Activated CD4-positive, alpha-beta memory T cell treated with anti-CD3 and anti-CD28 coated beads for 36 hours (primary cell): ENCODE measurements at regions not wholly inside any gene's neighbourhood (a gene's known extent, or its start where the extent isn't known, plus 50 kb on each side); places are given as distances from the start of the nearest gene placed in this dataset.
"Not testable (repeated sequence)": the region's sequence is repeated elsewhere in the genome, so short reads cannot be mapped to it uniquely, and the experiment has no call there.

Experiments
- CTCF ChIA-PET: fragments of 350-600 bp; sonication (Branson Sonifier 250); formaldehyde crosslinking; loops from one replicate; lab custom pipeline; 2021; ENCODE audit warnings: antibody characterized with exemption, inconsistent platforms; lab: Charles Lee
- POLR2A ChIA-PET: fragments of 350-600 bp; sonication (Branson Sonifier 250); formaldehyde crosslinking; loops from one replicate; lab custom pipeline; 2021; ENCODE audit warnings: antibody characterized with exemption; lab: Charles Lee
- DNase-seq: peaks from one replicate; pipeline ENCODE4 v3.0.0-alpha.2; 2020
- H3K27ac Mint-ChIP-seq: one replicate; pipeline ENCODE4 v1.8.0; 2021; ENCODE audit warnings: mixed read lengths
- H3K27me3 Mint-ChIP-seq: one replicate; pipeline ENCODE4 v1.8.0; 2021; ENCODE audit warnings: mixed read lengths
- H3K36me3 Mint-ChIP-seq: one replicate; pipeline ENCODE4 v1.8.0; 2021; ENCODE audit warnings: mixed read lengths
- H3K4me1 Mint-ChIP-seq: one replicate; pipeline ENCODE4 v1.8.0; 2021; ENCODE audit warnings: low read depth, mixed read lengths
- H3K4me3 Mint-ChIP-seq: one replicate; pipeline ENCODE4 v1.8.0; 2021; ENCODE audit warnings: mild to moderate bottlenecking, mixed read lengths
- H3K9me3 Mint-ChIP-seq: one replicate; pipeline ENCODE4 v1.8.0; 2021; ENCODE audit warnings: mixed read lengths
- intact Hi-C: fragments of 100-400 bp; cut with micrococcal nuclease; formaldehyde crosslinking; loops from one replicate; pipeline ENCODE4 v1.15.1; 2023

- no peaks in the 10 kb centered on the region for H3K4me1 Mint-ChIP-seq
- DNase-seq, result no peak
- intact Hi-C loops, result no loop called here
- H3K4me3 Mint-ChIP-seq, result no peak overlapping the region
- ChIA-PET CTCF (no interaction called here), POLR2A (no interaction called here)
- H3K36me3 Mint-ChIP-seq, result no peaks in the 10 kb centered on the region
- H3K9me3 Mint-ChIP-seq, result no peaks in the 10 kb centered on the region
- no peak overlapping the region for H3K27ac Mint-ChIP-seq
- no peaks in the 10 kb centered on the region for H3K27me3 Mint-ChIP-seq
Observed at GRCh38 chr6:76764057-76764456, 691.6 kb upstream of the IMPG1 start.

- Mint-ChIP-seq H3K9me3 (peaks cover 6% of the 10 kb centered on the region), H3K27ac (no peak overlapping the region), H3K4me3 (no peak overlapping the region), H3K36me3 (no peaks in the 10 kb centered on the region), H3K4me1 (no peaks in the 10 kb centered on the region), H3K27me3 (no peaks in the 10 kb centered on the region)
- no peak for DNase-seq
- ChIA-PET CTCF (no interaction called here), POLR2A (no interaction called here)
- intact Hi-C loops, result no loop called here
Observed at GRCh38 chr6:76752841-76753240, 680.4 kb upstream of the IMPG1 start.

DNA sequence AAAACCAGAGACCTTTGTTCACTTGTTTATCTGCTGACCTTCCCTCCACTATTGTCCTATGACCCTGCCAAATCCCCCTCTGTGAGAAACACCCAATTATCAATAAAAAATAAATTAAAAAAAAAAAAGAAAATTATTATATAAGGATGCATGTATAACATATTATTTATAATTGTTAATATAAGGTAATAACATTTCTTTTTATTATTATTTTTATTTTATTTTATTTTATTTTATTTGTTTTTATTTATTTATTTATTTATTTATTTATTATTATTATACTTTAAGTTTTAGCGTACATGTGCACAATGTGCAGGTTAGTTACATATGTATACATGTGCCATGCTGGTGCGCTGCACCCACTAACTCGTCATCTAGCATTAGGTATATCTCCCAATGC is 672.9 kb upstream of the IMPG1 start:
- H3K27ac Mint-ChIP-seq, H3K4me3 Mint-ChIP-seq, intact Hi-C loops, H3K4me1 Mint-ChIP-seq, DNase-seq, H3K27me3 Mint-ChIP-seq, POLR2A ChIA-PET, H3K36me3 Mint-ChIP-seq, CTCF ChIA-PET, H3K9me3 Mint-ChIP-seq: not testable (repeated sequence)

GRCh38 chr6:76744151-76744720 is 671.8 kb upstream of the IMPG1 start:
- H3K4me1 Mint-ChIP-seq, H3K9me3 Mint-ChIP-seq, intact Hi-C loops, POLR2A ChIA-PET, H3K27ac Mint-ChIP-seq, H3K36me3 Mint-ChIP-seq, H3K27me3 Mint-ChIP-seq, CTCF ChIA-PET, DNase-seq, H3K4me3 Mint-ChIP-seq: not testable (repeated sequence)

- Mint-ChIP-seq H3K9me3 (no peaks in the 10 kb centered on the region), H3K36me3 (no peaks in the 10 kb centered on the region), H3K4me3 (no peak overlapping the region), H3K27me3 (no peaks in the 10 kb centered on the region), H3K4me1 (no peaks in the 10 kb centered on the region), H3K27ac (no peak overlapping the region)
- intact Hi-C loops, result no loop called here
- no peak for DNase-seq
- ChIA-PET CTCF (no interaction called here), POLR2A (no interaction called here)
Observed at GRCh38 chr6:76742919-76743318, 670.5 kb upstream of the IMPG1 start.

DNA sequence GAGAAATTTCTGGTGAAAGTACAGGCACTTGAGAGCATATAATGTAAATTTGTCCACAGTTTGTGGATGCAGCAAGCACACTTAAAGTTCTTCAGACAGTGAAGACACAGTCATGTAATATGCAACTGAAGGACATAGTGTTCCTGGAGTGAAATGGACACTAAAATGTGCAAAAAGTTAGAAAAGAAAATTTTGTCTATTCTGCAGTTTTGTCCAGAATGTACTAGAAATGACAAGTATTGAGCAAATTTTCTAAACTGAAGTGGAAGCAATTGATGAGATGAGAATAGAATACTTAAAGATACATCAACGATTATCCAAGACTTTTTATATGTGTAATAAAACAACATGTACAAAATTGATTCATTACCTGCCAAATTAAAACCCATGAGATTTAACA is 647.0 kb upstream of the IMPG1 start:
- Mint-ChIP-seq H3K36me3 (no peaks in the 10 kb centered on the region), H3K9me3 (no peaks in the 10 kb centered on the region), H3K4me3 (no peak overlapping the region), H3K4me1 (no peaks in the 10 kb centered on the region), H3K27ac (no peak overlapping the region), H3K27me3 (no peaks in the 10 kb centered on the region)
- ChIA-PET POLR2A (no interaction called here), CTCF (no interaction called here)
- DNase-seq, result no peak
- intact Hi-C loops, result no loop called here

DNA sequence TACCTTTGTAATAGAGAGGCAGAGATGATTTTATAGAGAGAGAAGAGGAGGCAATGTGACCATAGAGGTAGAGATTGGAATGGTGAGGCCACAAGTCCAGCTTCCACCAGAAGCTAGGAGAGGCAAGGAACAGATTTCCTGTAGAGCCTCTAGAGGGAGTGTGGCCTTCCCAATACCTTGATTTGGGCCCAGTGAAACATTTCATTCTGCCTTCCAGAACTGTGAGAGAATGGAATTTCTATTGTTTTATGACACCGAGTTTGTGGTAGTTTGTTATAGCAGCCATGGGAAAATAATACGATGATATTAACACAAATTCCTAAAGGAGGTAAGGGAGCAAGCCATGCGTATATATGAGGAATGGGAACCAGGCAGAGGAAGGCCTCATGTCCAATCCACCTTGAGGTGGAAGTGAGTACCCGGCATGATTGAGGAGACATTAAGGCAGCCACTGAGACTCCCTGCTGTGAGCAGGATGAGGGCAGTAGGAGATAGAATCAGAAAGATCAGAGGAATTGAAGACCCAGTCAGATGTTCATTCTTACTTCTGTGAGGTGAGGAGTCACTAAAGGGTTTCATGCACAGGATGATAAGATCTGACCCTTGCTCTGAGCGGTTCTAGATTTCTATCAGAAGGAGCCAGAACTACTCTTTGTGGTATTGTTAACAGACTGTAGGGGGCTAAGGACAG is 636.3 kb upstream of the IMPG1 start:
- Mint-ChIP-seq H3K4me1 (no peaks in the 10 kb centered on the region), H3K36me3 (no peaks in the 10 kb centered on the region), H3K4me3 (no peak overlapping the region), H3K27ac (no peak overlapping the region), H3K27me3 (no peaks in the 10 kb centered on the region), H3K9me3 (no peaks in the 10 kb centered on the region)
- intact Hi-C loops, result no loop called here
- no peak for DNase-seq
- ChIA-PET POLR2A (no interaction called here), CTCF (no interaction called here)

DNA sequence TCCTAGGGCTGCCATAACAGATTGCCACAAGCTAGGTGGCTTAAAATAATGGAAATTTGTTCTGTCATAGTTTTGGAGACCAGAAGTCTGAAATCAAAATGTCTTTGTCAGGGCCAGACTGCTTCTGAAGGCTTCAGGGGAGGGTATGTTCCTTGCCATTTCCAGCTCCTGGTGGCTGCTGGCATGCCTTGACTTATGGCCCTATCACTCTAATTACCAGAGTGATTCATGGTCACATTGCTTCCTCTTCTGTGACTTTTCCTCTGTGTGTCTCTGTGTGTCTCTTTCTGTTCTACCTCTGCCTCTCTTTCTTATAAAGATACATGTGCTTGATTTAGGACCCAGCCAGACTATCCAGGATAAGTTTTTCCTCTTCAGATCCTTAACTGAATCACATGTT is 635.2 kb upstream of the IMPG1 start:
- Mint-ChIP-seq H3K4me3 (no peak overlapping the region), H3K27me3 (no peaks in the 10 kb centered on the region), H3K36me3 (no peaks in the 10 kb centered on the region), H3K27ac (no peak overlapping the region), H3K9me3 (no peaks in the 10 kb centered on the region), H3K4me1 (no peaks in the 10 kb centered on the region)
- ChIA-PET CTCF (no interaction called here), POLR2A (no interaction called here)
- no peak for DNase-seq
- intact Hi-C loops, result no loop called here

- no peaks in the 10 kb centered on the region for H3K27me3 Mint-ChIP-seq
- no peak overlapping the region for H3K4me3 Mint-ChIP-seq
- no peak overlapping the region for H3K27ac Mint-ChIP-seq
- no peaks in the 10 kb centered on the region for H3K36me3 Mint-ChIP-seq
- no peak for DNase-seq
- intact Hi-C loops, result no loop called here
- peaks cover under 1% of the 10 kb centered on the region for H3K9me3 Mint-ChIP-seq
- ChIA-PET POLR2A (no interaction called here), CTCF (no interaction called here)
- no peaks in the 10 kb centered on the region for H3K4me1 Mint-ChIP-seq
Observed at GRCh38 chr6:76706631-76707030, 634.2 kb upstream of the IMPG1 start.

DNA sequence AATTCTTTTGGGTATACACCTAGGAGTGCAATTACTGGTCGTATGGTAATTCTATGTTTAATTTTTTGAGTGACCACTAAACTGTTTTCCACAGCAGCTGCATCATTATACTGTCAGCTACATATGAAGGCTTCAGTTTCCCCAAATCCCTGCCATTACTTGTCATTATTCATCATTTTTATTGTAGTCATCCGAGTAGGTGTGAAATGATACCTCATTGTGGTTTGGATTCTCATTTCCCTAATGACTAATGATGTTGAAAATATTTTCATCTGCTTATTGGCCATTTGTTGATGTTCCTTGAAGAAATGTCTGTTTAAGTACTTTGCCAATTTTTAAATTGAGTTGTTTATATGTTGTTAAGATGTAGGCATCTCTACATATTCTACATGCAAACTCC is 633.6 kb upstream of the IMPG1 start:
- ChIA-PET POLR2A (no interaction called here), CTCF (no interaction called here)
- H3K9me3 Mint-ChIP-seq, result peaks cover 2% of the 10 kb centered on the region
- H3K36me3 Mint-ChIP-seq, result no peaks in the 10 kb centered on the region
- no peak overlapping the region for H3K4me3 Mint-ChIP-seq
- H3K4me1 Mint-ChIP-seq, result no peaks in the 10 kb centered on the region
- intact Hi-C loops, result no loop called here
- DNase-seq, result no peak
- no peaks in the 10 kb centered on the region for H3K27me3 Mint-ChIP-seq
- H3K27ac Mint-ChIP-seq, result no peak overlapping the region

GRCh38 chr6:76703786-76704185 is 631.3 kb upstream of the IMPG1 start:
- intact Hi-C loops, result no loop called here
- no peak for DNase-seq
- H3K4me3 Mint-ChIP-seq, result no peak overlapping the region
- H3K4me1 Mint-ChIP-seq, result no peaks in the 10 kb centered on the region
- peaks cover 2% of the 10 kb centered on the region for H3K9me3 Mint-ChIP-seq
- H3K36me3 Mint-ChIP-seq, result no peaks in the 10 kb centered on the region
- no peaks in the 10 kb centered on the region for H3K27me3 Mint-ChIP-seq
- H3K27ac Mint-ChIP-seq, result no peak overlapping the region
- POLR2A ChIA-PET, result no interaction called here
- CTCF ChIA-PET, result no interaction called here

DNA sequence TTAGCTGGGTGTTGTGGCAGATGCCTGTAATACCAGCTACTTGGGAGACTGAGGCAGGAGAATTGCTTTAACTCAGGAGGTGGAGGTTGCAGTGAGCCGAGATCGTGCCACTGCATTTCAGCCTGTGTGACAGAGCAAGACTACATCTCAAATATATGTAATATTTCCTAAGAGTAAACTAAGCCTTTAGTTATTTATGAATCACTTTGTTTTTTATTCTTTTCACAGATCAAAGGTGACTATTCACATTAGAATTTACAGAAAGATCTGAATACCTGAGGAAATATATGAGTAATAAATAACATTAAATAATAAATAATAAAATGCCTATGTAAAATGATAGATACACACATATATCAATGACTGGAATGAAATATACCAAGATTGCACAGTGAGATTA is 630.8 kb upstream of the IMPG1 start:
- ChIA-PET POLR2A (no interaction called here), CTCF (no interaction called here)
- Mint-ChIP-seq H3K9me3 (peaks cover 2% of the 10 kb centered on the region), H3K4me3 (no peak overlapping the region), H3K27me3 (no peaks in the 10 kb centered on the region), H3K36me3 (no peaks in the 10 kb centered on the region), H3K27ac (no peak overlapping the region), H3K4me1 (no peaks in the 10 kb centered on the region)
- DNase-seq, result no peak
- intact Hi-C loops, result no loop called here

DNA sequence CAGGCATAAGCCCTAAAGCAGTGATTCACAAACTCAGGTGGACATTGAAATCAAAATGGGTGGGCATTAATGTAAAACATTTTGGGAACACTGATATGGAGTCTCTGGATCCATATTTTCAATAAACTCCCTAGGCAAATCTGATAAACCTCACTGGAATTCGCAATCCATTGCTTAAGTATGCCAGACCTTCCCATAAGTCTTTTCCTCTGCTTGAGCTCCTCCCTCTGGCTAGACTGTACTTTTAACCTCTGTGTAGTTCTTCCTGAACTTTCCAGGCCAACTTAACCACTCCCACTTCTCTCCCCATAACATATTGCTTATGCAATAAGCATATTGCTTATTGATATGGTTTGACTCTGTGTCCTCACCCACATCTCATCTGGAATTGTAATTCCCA is 629.7 kb upstream of the IMPG1 start:
- H3K9me3 Mint-ChIP-seq, result peaks cover 2% of the 10 kb centered on the region
- intact Hi-C loops, result no loop called here
- ChIA-PET CTCF (no interaction called here), POLR2A (no interaction called here)
- no peak overlapping the region for H3K4me3 Mint-ChIP-seq
- DNase-seq, result no peak
- no peaks in the 10 kb centered on the region for H3K27me3 Mint-ChIP-seq
- H3K36me3 Mint-ChIP-seq, result no peaks in the 10 kb centered on the region
- H3K4me1 Mint-ChIP-seq, result no peaks in the 10 kb centered on the region
- H3K27ac Mint-ChIP-seq, result no peak overlapping the region
